Neural cell (in vitro differentiated cells): ENCODE measurements at regions not wholly inside any gene's neighbourhood (a gene's known extent, or its start where the extent isn't known, plus 50 kb on each side); places are given as distances from the start of the nearest gene placed in this dataset.

ENCODE experiments used
- H2AFZ ChIP-seq: fragments of 200-600, 300-800 bp; sonication (generic), shearing (Covaris generic); 2 replicates; pipeline ENCODE4 v1.6.0; 2014; ENCODE audit warnings: low read depth, mild to moderate bottlenecking, antibody characterized with exemption, low read length, moderate library complexity
- H3F3A ChIP-seq: fragments of 200-600 bp; shearing (Covaris generic); 2 replicates; pipeline ENCODE4 v1.6.1; 2016; ENCODE audit warnings: mild to moderate bottlenecking, moderate library complexity, mixed read lengths, antibody characterized with exemption, low read length; ENCODE audit not compliant: insufficient read depth, poor library complexity, severe bottlenecking
- H3K27ac ChIP-seq: fragments of 200-600, 300-800 bp; sonication (generic), shearing (Covaris generic); 2 replicates; pipeline ENCODE4 v1.5.1; 2014; ENCODE audit warnings: mild to moderate bottlenecking, low read length, moderate library complexity
- H3K27me3 ChIP-seq: fragments of 300-800, 200-600 bp; sonication (generic), shearing (Covaris generic); 2 replicates; pipeline ENCODE4 v1.6.0; 2014; ENCODE audit warnings: mild to moderate bottlenecking, low read depth, low read length, moderate library complexity; ENCODE audit not compliant: insufficient read depth
- H3K36me3 ChIP-seq: fragments of 300-800, 200-600 bp; sonication (generic), shearing (Covaris generic); 2 replicates; pipeline ENCODE4 v1.5.1; 2014; ENCODE audit warnings: mild to moderate bottlenecking, antibody characterized with exemption, low read length, moderate library complexity; ENCODE audit not compliant: insufficient read depth
- H3K4me2 ChIP-seq: fragments of 300-800, 200-600 bp; sonication (generic), shearing (Covaris generic); 2 replicates; pipeline ENCODE4 v1.6.0; 2014; ENCODE audit warnings: mild to moderate bottlenecking, low read length
- H3K4me3 ChIP-seq: fragments of 300-800, 200-600 bp; sonication (generic), shearing (Covaris generic); 2 replicates; pipeline ENCODE4 v1.5.1; 2014; ENCODE audit warnings: mild to moderate bottlenecking, low read length, moderate library complexity
- H3K79me2 ChIP-seq: fragments of 200-600 bp; shearing (Covaris generic); replicated peaks from 2 replicates; pipeline ENCODE4 v1.6.0; 2014; ENCODE audit warnings: mild to moderate bottlenecking, low read length, moderate library complexity; ENCODE audit not compliant: insufficient read depth
- H3K9ac ChIP-seq: fragments of 300-800, 200-600 bp; sonication (generic), shearing (Covaris generic); 2 replicates; pipeline ENCODE4 v1.6.1; 2016; ENCODE audit warnings: mild to moderate bottlenecking, low read length, mixed read lengths
- H3K9me2 ChIP-seq: fragments of 200-600 bp; shearing (Covaris generic); 2 replicates; pipeline ENCODE4 v1.6.1; 2016; ENCODE audit warnings: mild to moderate bottlenecking, low read length, mixed read lengths; ENCODE audit not compliant: insufficient read depth
- H3K9me3 ChIP-seq: fragments of 200-600, 300-800 bp; sonication (generic), shearing (Covaris generic); 2 replicates; pipeline ENCODE4 v1.6.1; 2016; ENCODE audit warnings: mild to moderate bottlenecking, mixed run types, low read length, moderate library complexity, mixed read lengths
- H4K20me1 ChIP-seq: fragments of 200-600 bp; shearing (Covaris generic); 2 replicates; pipeline ENCODE4 v1.6.1; 2016; ENCODE audit warnings: mild to moderate bottlenecking, mixed run types; ENCODE audit not compliant: insufficient read depth
- CTCF ChIP-seq: fragments of 450-650 bp; IDR thresholded peaks from 2 replicates; pipeline ENCODE4 v1.5.1; 2014; ENCODE audit warnings: antibody characterized with exemption, mild to moderate bottlenecking, moderate library complexity; ENCODE audit not compliant: poor library complexity, severe bottlenecking
- EP300 ChIP-seq: fragments of 450-650 bp; conservative IDR thresholded peaks from 2 replicates; pipeline ENCODE4 v1.6.1; 2014; ENCODE audit warnings: antibody characterized with exemption, mild to moderate bottlenecking, moderate library complexity; ENCODE audit not compliant: poor library complexity, severe bottlenecking
- EZH2 ChIP-seq: fragments of 200-600, 300-800 bp; shearing (Covaris generic), sonication (generic); IDR thresholded peaks from 2 replicates; pipeline ENCODE4 v1.6.1; 2014; ENCODE audit warnings: antibody characterized with exemption, low read length, borderline replicate concordance, mild to moderate bottlenecking; ENCODE audit not compliant: insufficient read depth, poor library complexity, severe bottlenecking
- MXI1 ChIP-seq: fragments of 450-650 bp; conservative IDR thresholded peaks from 2 replicates; pipeline ENCODE4 v1.6.1; 2014; ENCODE audit warnings: antibody characterized with exemption, mild to moderate bottlenecking; ENCODE audit not compliant: poor library complexity, severe bottlenecking
- POLR2AphosphoS5 ChIP-seq: IDR thresholded peaks from 2 replicates; pipeline ENCODE4 v1.6.1; 2012
- RAD21 ChIP-seq: fragments of 450-650 bp; conservative IDR thresholded peaks from 2 replicates; pipeline ENCODE4 v1.6.1; 2014; ENCODE audit warnings: antibody characterized with exemption, mild to moderate bottlenecking, moderate library complexity
- REST ChIP-seq: IDR thresholded peaks from 2 replicates; pipeline ENCODE4 v1.6.1; 2012; ENCODE audit warnings: borderline replicate concordance
- SMC3 ChIP-seq: fragments of 450-650 bp; conservative IDR thresholded peaks from 2 replicates; pipeline ENCODE4 v1.6.1; 2014; ENCODE audit warnings: antibody characterized with exemption, mild to moderate bottlenecking, moderate library complexity; ENCODE audit not compliant: poor library complexity
- TAF1 ChIP-seq: IDR thresholded peaks from 2 replicates; pipeline ENCODE4 v1.6.1; 2012; ENCODE audit warnings: low read depth

- Histone ChIP-seq H2AFZ (no peak overlapping the region), H3K27me3 (no peaks in the 10 kb centered on the region), H3K9me2 (no peaks in the 10 kb centered on the region), H3K9me3 (no peaks in the 10 kb centered on the region), H3K9ac (no peak overlapping the region), H4K20me1 (no peaks in the 10 kb centered on the region), H3K4me3 (no peak overlapping the region), H3K4me2 (no peak overlapping the region), H3K36me3 (no peaks in the 10 kb centered on the region), H3F3A (no peaks in the 10 kb centered on the region), H3K27ac (no peak overlapping the region), H3K79me2 (no peaks in the 10 kb centered on the region)
- no peak for TF ChIP-seq EP300
Observed at GRCh38 chr6:113676968-113677367, 180.2 kb upstream of the MARCKS start.

- no peaks in the 10 kb centered on the region for H3K27me3 ChIP-seq
- no peak overlapping the region for H3K27ac ChIP-seq
- H3K4me2 ChIP-seq = no peak overlapping the region
- no peaks in the 10 kb centered on the region for H4K20me1 ChIP-seq
- no peaks in the 10 kb centered on the region for H3K9me3 ChIP-seq
- H3K4me3 ChIP-seq = no peak overlapping the region
- no peaks in the 10 kb centered on the region for H3F3A ChIP-seq
- no peak for TF ChIP-seq REST
- TF ChIP-seq SMC3 = no peak
- no peak for TF ChIP-seq MXI1
- no peak for TF ChIP-seq POLR2AphosphoS5
- no peak for TF ChIP-seq CTCF
- no peak for TF ChIP-seq EZH2
- no peak for TF ChIP-seq EP300
- TF ChIP-seq RAD21 = no peak
- TF ChIP-seq TAF1 = no peak
- no peak overlapping the region for H2AFZ ChIP-seq
- no peaks in the 10 kb centered on the region for H3K9me2 ChIP-seq
- H3K36me3 ChIP-seq = no peaks in the 10 kb centered on the region
- H3K9ac ChIP-seq = no peak overlapping the region
- H3K79me2 ChIP-seq = no peaks in the 10 kb centered on the region
Observed at GRCh38 chr6:113679051-113679450, 178.1 kb upstream of the MARCKS start.

- TF ChIP-seq MXI1 (no peak), POLR2AphosphoS5 (no peak), EP300 (no peak), REST (no peak), RAD21 (no peak), EZH2 (no peak), TAF1 (no peak), SMC3 (no peak), CTCF (no peak)
- Histone ChIP-seq H3K79me2 (no peaks in the 10 kb centered on the region), H4K20me1 (no peaks in the 10 kb centered on the region), H3F3A (no peaks in the 10 kb centered on the region), H3K27ac (no peak overlapping the region), H3K9ac (no peak overlapping the region), H3K9me3 (no peaks in the 10 kb centered on the region), H3K9me2 (no peaks in the 10 kb centered on the region), H2AFZ (no peak overlapping the region), H3K4me2 (no peak overlapping the region), H3K27me3 (no peaks in the 10 kb centered on the region), H3K36me3 (no peaks in the 10 kb centered on the region), H3K4me3 (no peak overlapping the region)
Observed at GRCh38 chr6:113680301-113680700, 176.8 kb upstream of the MARCKS start.
